ENCODE measurements at regions not wholly inside any gene's neighbourhood (a gene's known extent, or its start where the extent isn't known, plus 50 kb on each side); places are given as distances from the start of the nearest gene placed in this dataset.

DNA sequence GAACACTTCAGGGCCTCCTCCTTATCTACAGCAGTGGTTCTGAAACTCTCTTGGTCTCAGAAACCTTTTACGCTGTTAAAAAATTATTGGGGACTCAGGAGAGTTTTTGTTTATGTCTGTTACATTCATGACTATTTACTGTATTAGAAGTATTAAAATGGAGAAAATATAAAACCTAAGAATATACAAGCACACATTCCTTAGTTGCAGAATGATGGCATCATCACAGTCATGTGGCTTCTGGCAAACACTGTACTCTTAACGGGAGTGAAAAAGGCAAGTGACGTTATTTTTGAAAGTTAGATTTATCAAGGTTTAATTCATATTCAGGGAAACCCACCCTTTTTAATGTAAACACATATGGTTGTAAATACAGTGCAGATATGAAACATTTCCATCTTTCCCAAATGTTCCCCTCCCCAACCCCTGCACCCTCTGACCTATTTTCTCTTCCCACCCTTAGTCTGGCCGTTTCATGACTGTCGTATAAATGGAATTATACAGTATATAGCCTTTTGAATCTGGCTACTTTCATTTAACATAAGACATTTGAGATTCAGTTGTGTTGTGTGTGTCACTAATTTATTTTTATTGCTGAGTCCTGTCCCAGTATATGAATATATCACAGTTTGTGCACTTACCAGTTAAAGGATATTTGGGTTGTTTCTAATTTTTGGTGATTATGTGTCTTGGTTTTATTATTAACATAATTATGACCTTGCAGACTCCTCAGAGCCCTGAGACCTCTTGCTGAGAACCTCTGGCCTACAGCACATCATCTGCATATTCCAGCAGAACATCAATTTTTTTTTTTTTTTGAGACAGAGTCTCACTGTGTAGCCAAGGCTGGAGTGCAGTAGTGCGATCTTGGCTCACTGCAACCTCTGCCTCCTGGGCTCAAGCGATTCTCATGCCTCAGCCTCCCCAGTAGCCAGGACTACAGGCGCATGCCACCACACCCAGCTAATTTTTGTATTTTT lies 457.0 kb downstream of the PCNX1 start:
- peak overlapping the region; percentile 50 to 70 (median 64) for H3K27ac ChIP-seq
- H3K4me3 ChIP-seq = no peak overlapping the region
- 41 to 42% methylated on average over 6 of the region's 8 CpGs for WGBS, 2 donors (ENCODE audit: low coverage in 1 of 2)
- no peaks in the 10 kb centered on the region for H3K36me3 ChIP-seq
- H3K4me1 ChIP-seq = peaks cover 8 to 43% (median 13%) of the 10 kb centered on the region in 3 donors
- H3K9me3 ChIP-seq = no peaks in the 10 kb centered on the region
- TF ChIP-seq EP300 (IDR thresholded peaks at IDR 0.05) (no peak), POLR2AphosphoS5 (IDR thresholded peaks at IDR 0.05) (peak; percentile 65), POLR2A (IDR thresholded peaks at IDR 0.05) (no peak)
- TF ChIP-seq, protein P1, sequence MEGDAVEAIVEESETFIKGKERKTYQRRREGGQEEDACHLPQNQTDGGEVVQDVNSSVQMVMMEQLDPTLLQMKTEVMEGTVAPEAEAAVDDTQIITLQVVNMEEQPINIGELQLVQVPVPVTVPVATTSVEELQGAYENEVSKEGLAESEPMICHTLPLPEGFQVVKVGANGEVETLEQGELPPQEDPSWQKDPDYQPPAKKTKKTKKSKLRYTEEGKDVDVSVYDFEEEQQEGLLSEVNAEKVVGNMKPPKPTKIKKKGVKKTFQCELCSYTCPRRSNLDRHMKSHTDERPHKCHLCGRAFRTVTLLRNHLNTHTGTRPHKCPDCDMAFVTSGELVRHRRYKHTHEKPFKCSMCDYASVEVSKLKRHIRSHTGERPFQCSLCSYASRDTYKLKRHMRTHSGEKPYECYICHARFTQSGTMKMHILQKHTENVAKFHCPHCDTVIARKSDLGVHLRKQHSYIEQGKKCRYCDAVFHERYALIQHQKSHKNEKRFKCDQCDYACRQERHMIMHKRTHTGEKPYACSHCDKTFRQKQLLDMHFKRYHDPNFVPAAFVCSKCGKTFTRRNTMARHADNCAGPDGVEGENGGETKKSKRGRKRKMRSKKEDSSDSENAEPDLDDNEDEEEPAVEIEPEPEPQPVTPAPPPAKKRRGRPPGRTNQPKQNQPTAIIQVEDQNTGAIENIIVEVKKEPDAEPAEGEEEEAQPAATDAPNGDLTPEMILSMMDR (IDR thresholded peaks at IDR 0.05) = no peak
- H3K27me3 ChIP-seq = no peaks in the 10 kb centered on the region
- peak; percentile 55 for ATAC-seq

DNA sequence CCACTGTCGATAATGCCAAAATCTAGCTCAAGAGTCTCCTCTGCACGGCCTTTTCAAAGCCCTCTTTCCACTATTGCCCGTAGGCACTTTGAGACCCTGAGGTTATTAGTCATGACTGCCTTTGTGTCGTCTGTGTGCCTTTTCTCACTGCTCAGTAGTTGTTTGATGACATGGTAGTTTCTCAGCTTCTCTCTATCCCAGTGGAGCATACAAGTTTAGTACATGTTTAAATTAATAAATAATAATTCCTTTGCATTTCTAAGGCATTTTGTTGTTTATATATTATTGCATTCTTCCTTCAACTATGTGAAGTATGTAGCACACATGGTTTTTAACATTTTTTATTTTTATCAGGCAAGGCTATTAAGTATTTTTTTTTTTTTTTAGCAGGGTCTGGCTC lies 458.1 kb downstream of the PCNX1 start:
- peaks cover 8 to 43% (median 11%) of the 10 kb centered on the region in 3 donors for H3K4me1 ChIP-seq
- ATAC-seq = no peak
- 76 to 100% methylated on average over 1 to 4 of the region's 4 CpGs for WGBS, 2 donors (ENCODE audit: low coverage in 1 of 2)
- H3K36me3 ChIP-seq = no peaks in the 10 kb centered on the region
- no peaks in the 10 kb centered on the region for H3K27me3 ChIP-seq
- peak overlapping the region in 1 of 4 donors; percentile 70 for H3K27ac ChIP-seq
- TF ChIP-seq, protein P1 (IDR thresholded peaks at IDR 0.05) = no peak
- TF ChIP-seq POLR2A (IDR thresholded peaks at IDR 0.05) = no peak
- TF ChIP-seq EP300 (IDR thresholded peaks at IDR 0.05) = no peak
- no peak for TF ChIP-seq POLR2AphosphoS5 (IDR thresholded peaks at IDR 0.05)
- no peaks in the 10 kb centered on the region for H3K9me3 ChIP-seq
- no peak overlapping the region for H3K4me3 ChIP-seq

DNA sequence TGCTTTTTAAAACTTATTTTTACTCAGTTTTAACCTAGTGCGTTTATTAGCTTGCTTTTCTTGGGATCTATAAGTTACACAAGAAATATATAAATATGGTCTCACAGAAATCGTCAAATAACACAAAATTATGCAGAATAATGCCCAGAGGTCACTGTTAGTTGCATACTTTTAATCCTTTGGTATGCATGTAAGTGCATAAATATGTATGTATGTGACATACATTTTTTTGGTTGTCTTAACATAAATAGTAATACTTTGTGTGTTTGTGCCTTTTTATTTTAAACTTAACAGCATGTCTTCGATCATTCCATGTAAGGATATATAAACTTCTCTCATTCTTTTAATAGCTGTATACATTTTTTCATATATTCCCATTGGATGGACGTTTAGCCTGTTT lies 459.6 kb downstream of the PCNX1 start:
- Histone ChIP-seq H3K9me3 (no peaks in the 10 kb centered on the region), H3K36me3 (no peaks in the 10 kb centered on the region), H3K27ac (no peak overlapping the region), H3K4me1 (peaks cover 8 to 37% (median 11%) of the 10 kb centered on the region in 3 donors), H3K27me3 (no peaks in the 10 kb centered on the region), H3K4me3 (no peak overlapping the region)
- 92 to 94% methylated on average over 4 of the region's 4 CpGs for WGBS, 2 donors (ENCODE audit: low coverage in 1 of 2)
- TF ChIP-seq POLR2A (IDR thresholded peaks at IDR 0.05) = no peak
- TF ChIP-seq EP300 (IDR thresholded peaks at IDR 0.05) = no peak
- no peak for TF ChIP-seq POLR2AphosphoS5 (IDR thresholded peaks at IDR 0.05)
- TF ChIP-seq, protein P1 (IDR thresholded peaks at IDR 0.05) = no peak
- ATAC-seq = no peak

DNA sequence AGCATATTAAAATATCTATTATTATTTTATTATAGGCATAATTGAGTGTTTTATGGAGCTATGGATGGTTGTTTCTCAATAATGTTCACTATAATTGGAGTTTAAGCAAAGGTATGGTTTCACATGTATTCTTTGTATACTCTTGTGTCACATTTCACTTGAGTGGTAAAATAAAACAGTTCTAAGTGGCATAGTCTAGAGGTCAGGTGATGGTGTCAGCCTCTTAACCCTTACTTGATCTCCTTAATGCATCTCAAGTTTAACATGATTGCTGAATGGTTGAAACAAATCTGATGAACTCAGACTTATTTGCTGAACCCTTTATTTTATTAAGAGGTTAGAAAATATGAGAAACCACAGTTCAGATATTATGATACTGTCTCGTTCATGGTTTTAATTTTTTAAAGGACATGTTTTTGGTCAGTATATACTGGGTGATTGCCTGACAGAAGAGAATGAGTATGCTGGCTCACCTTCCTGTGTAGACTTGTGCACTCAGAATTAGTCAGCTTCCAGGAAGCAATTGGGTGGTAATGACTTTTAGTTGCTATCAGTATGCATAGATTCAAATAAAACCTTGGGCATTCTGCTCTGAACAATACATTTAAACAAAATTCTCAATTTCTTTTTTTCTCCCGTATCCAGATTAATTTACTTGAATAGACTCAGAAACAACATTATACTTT lies 464.6 kb downstream of the PCNX1 start:
- WGBS, 2 donors (ENCODE audit: low coverage in 1 of 2) = 46 to 55% methylated on average over 1 to 2 of the region's 2 CpGs
- Histone ChIP-seq H3K9me3 (no peaks in the 10 kb centered on the region), H3K36me3 (no peaks in the 10 kb centered on the region), H3K27me3 (no peaks in the 10 kb centered on the region), H3K27ac (peak overlapping the region in 2 of 4 donors; percentile 6 to 60), H3K4me1 (peaks cover 0 to 15% (median 0%) of the 10 kb centered on the region in 3 donors), H3K4me3 (no peak overlapping the region)
- ATAC-seq = peak; percentile 50
- TF ChIP-seq, protein P1 (IDR thresholded peaks at IDR 0.05) = no peak
- TF ChIP-seq POLR2AphosphoS5 (IDR thresholded peaks at IDR 0.05) = peak; percentile 21
